ENCODE measurements at regions not wholly inside any gene's neighbourhood (a gene's known extent, or its start where the extent isn't known, plus 50 kb on each side); places are given as distances from the start of the nearest gene placed in this dataset.
"Not testable (repeated sequence)": the region's sequence is repeated elsewhere in the genome, so short reads cannot be mapped to it uniquely, and the experiment has no call there.

- no peak for FAIRE-seq
- Histone ChIP-seq H3K4me3 (ENCODE audit: control insufficient read depth in 2 of 3, extremely low read depth in 1 of 3, insufficient read depth in 2 of 3, low read depth in 1 of 3, low read length in 3 of 3) (no peak overlapping the region), H3K9me3 (ENCODE audit: control insufficient read depth, low read depth, low read length) (no peaks in the 10 kb centered on the region), H3K27ac (ENCODE audit: control insufficient read depth, insufficient read depth, low read length) (no peak overlapping the region), H3K4me2 (ENCODE audit: control insufficient read depth, extremely low read depth, insufficient read depth, low read depth, low read length) (no peak overlapping the region), H3K79me2 (ENCODE audit: control insufficient read depth, insufficient read depth, low read length) (no peaks in the 10 kb centered on the region), H4K20me1 (ENCODE audit: control insufficient read depth, extremely low read depth, insufficient read depth, low read length) (no peaks in the 10 kb centered on the region), H3K9ac (ENCODE audit: control insufficient read depth, extremely low read depth, insufficient read depth, low read length) (no peak overlapping the region), H2AFZ (ENCODE audit: control insufficient read depth, low read length) (no peak overlapping the region), H3K4me1 (ENCODE audit: control insufficient read depth, extremely low read depth, insufficient read depth, low read length) (no peaks in the 10 kb centered on the region), H3K9me1 (ENCODE audit: control insufficient read depth, extremely low read depth, insufficient read depth, low read length) (no peaks in the 10 kb centered on the region), H3K36me3 (ENCODE audit: control insufficient read depth in 2 of 2, extremely low read depth in 1 of 2, insufficient read depth in 2 of 2, low read length in 2 of 2) (no peaks in the 10 kb centered on the region), H3K27me3 (ENCODE audit: control insufficient read depth, extremely low read depth, insufficient read depth, low read length) (no peaks in the 10 kb centered on the region)
- TF ChIP-seq EZH2 (IDR thresholded peaks at IDR 0.05; ENCODE audit: low read length) = no peak
- TF ChIP-seq CTCF (optimal IDR thresholded peaks at IDR 0.05 in 1 of 3, IDR thresholded peaks at IDR 0.05 in 1 of 3, conservative IDR thresholded peaks at IDR 0.05 in 1 of 3; ENCODE audit: extremely low read depth in 1 of 3, insufficient read depth in 2 of 3, low read length in 3 of 3) = no peak
- DNase-seq (ENCODE audit: low read depth, low spot score) = no peak
- dilution Hi-C loops (cut with MboI; ENCODE audit: extremely low pct_ligation_motif_present, low sequenced_read_pairs) = no loop called here
Observed at GRCh38 chr10:53161231-53161630, 388.6 kb upstream of the MBL2 start.

GRCh38 chr10:53155674-53156073 is 383.1 kb upstream of the MBL2 start:
- H3K79me2 ChIP-seq (ENCODE audit: control insufficient read depth, insufficient read depth, low read length); H3K27ac ChIP-seq (ENCODE audit: control insufficient read depth, insufficient read depth, low read length); H3K4me2 ChIP-seq (ENCODE audit: control insufficient read depth, extremely low read depth, insufficient read depth, low read depth, low read length); FAIRE-seq; DNase-seq (ENCODE audit: low read depth, low spot score); H2AFZ ChIP-seq (ENCODE audit: control insufficient read depth, low read length); H3K27me3 ChIP-seq (ENCODE audit: control insufficient read depth, extremely low read depth, insufficient read depth, low read length); H3K4me3 ChIP-seq (ENCODE audit: control insufficient read depth in 2 of 3, extremely low read depth in 1 of 3, insufficient read depth in 2 of 3, low read depth in 1 of 3, low read length in 3 of 3); H3K36me3 ChIP-seq (ENCODE audit: control insufficient read depth in 2 of 2, extremely low read depth in 1 of 2, insufficient read depth in 2 of 2, low read length in 2 of 2); H4K20me1 ChIP-seq (ENCODE audit: control insufficient read depth, extremely low read depth, insufficient read depth, low read length); H3K9me3 ChIP-seq (ENCODE audit: control insufficient read depth, low read depth, low read length); H3K4me1 ChIP-seq (ENCODE audit: control insufficient read depth, extremely low read depth, insufficient read depth, low read length); dilution Hi-C loops (cut with MboI; ENCODE audit: extremely low pct_ligation_motif_present, low sequenced_read_pairs); H3K9ac ChIP-seq (ENCODE audit: control insufficient read depth, extremely low read depth, insufficient read depth, low read length); H3K9me1 ChIP-seq (ENCODE audit: control insufficient read depth, extremely low read depth, insufficient read depth, low read length): not testable (repeated sequence)

GRCh38 chr10:53153831-53154230 is 381.2 kb upstream of the MBL2 start:
- Histone ChIP-seq H3K27me3 (ENCODE audit: control insufficient read depth, extremely low read depth, insufficient read depth, low read length) (no peaks in the 10 kb centered on the region), H3K79me2 (ENCODE audit: control insufficient read depth, insufficient read depth, low read length) (no peaks in the 10 kb centered on the region), H3K4me3 (ENCODE audit: control insufficient read depth in 2 of 3, extremely low read depth in 1 of 3, insufficient read depth in 2 of 3, low read depth in 1 of 3, low read length in 3 of 3) (no peak overlapping the region), H4K20me1 (ENCODE audit: control insufficient read depth, extremely low read depth, insufficient read depth, low read length) (no peaks in the 10 kb centered on the region), H3K27ac (ENCODE audit: control insufficient read depth, insufficient read depth, low read length) (no peak overlapping the region), H3K36me3 (ENCODE audit: control insufficient read depth in 2 of 2, extremely low read depth in 1 of 2, insufficient read depth in 2 of 2, low read length in 2 of 2) (no peaks in the 10 kb centered on the region), H3K9me3 (ENCODE audit: control insufficient read depth, low read depth, low read length) (no peaks in the 10 kb centered on the region), H3K4me2 (ENCODE audit: control insufficient read depth, extremely low read depth, insufficient read depth, low read depth, low read length) (no peak overlapping the region), H3K4me1 (ENCODE audit: control insufficient read depth, extremely low read depth, insufficient read depth, low read length) (no peaks in the 10 kb centered on the region), H3K9ac (ENCODE audit: control insufficient read depth, extremely low read depth, insufficient read depth, low read length) (no peak overlapping the region), H2AFZ (ENCODE audit: control insufficient read depth, low read length) (no peak overlapping the region), H3K9me1 (ENCODE audit: control insufficient read depth, extremely low read depth, insufficient read depth, low read length) (no peaks in the 10 kb centered on the region)
- TF ChIP-seq CTCF (optimal IDR thresholded peaks at IDR 0.05 in 1 of 3, IDR thresholded peaks at IDR 0.05 in 1 of 3, conservative IDR thresholded peaks at IDR 0.05 in 1 of 3; ENCODE audit: extremely low read depth in 1 of 3, insufficient read depth in 2 of 3, low read length in 3 of 3) (no peak), EZH2 (IDR thresholded peaks at IDR 0.05; ENCODE audit: low read length) (no peak)
- FAIRE-seq = no peak
- dilution Hi-C loops (cut with MboI; ENCODE audit: extremely low pct_ligation_motif_present, low sequenced_read_pairs) = no loop called here
- DNase-seq (ENCODE audit: low read depth, low spot score) = no peak
